A673 (cell line): ENCODE measurements at regions not wholly inside any gene's neighbourhood (a gene's known extent, or its start where the extent isn't known, plus 50 kb on each side); places are given as distances from the start of the nearest gene placed in this dataset.

Experiments used
- BruUV-seq: library from RNA; stranded (reverse); fragments of 400-500 nt; replicated peaks from 2 replicates; lab custom pipeline; 2021; lab: Mats Ljungman, UMichigan
- CTCF ChIA-PET: fragments of 300-600 bp; sonication (Branson Sonifier 250); formaldehyde crosslinking; loops from one replicate; lab custom pipeline; 2022; ENCODE audit warnings: antibody characterized with exemption; lab: Charles Lee
- POLR2A ChIA-PET: fragments of 300-600 bp; sonication (Branson Sonifier 250); formaldehyde crosslinking; loops from one replicate; lab custom pipeline; 2022; ENCODE audit warnings: antibody characterized with exemption; ENCODE audit not compliant: low non-redundant PET; lab: Charles Lee
- DNase-seq: peaks from one replicate; pipeline ENCODE4 v3.0.0-alpha.2; 2015; ENCODE audit warnings: low spot score
- H3K27ac ChIP-seq: fragments of 200-600 bp; sonication (generic); 2 replicates; pipeline ENCODE4 v1.5.1; 2016; ENCODE audit warnings: mixed run types, low read depth, mild to moderate bottlenecking, mixed read lengths, antibody characterized with exemption, low read length; ENCODE audit not compliant: poor library complexity, severe bottlenecking
- H3K27me3 ChIP-seq: fragments of 200-600 bp; sonication (generic); replicated peaks from 2 replicates; pipeline ENCODE4 v1.6.1; 2017; ENCODE audit warnings: mixed run types, low read depth, mild to moderate bottlenecking, mixed read lengths, antibody characterized with exemption, low read length; ENCODE audit not compliant: insufficient read depth, poor library complexity
- H3K36me3 ChIP-seq: fragments of 200-600 bp; sonication (generic); 2 replicates; pipeline ENCODE4 v1.6.1; 2016; ENCODE audit warnings: mixed run types, mild to moderate bottlenecking, mixed read lengths, antibody characterized with exemption, low read length; ENCODE audit not compliant: insufficient read depth, poor library complexity, severe bottlenecking
- H3K4me1 ChIP-seq: fragments of 200-600 bp; sonication (generic); 2 replicates; pipeline ENCODE4 v1.6.1; 2017; ENCODE audit warnings: mixed run types, mild to moderate bottlenecking, mixed read lengths, antibody characterized with exemption, low read length; ENCODE audit not compliant: insufficient read depth, poor library complexity, severe bottlenecking
- H3K4me3 ChIP-seq: fragments of 200-600 bp; sonication (generic); 2 replicates; pipeline ENCODE4 v1.5.1; 2016; ENCODE audit warnings: low read depth, mixed run types, mild to moderate bottlenecking, mixed read lengths, low read length; ENCODE audit not compliant: poor library complexity, severe bottlenecking
- H3K9me3 ChIP-seq: fragments of 200-600 bp; sonication (generic); 2 replicates; pipeline ENCODE4 v1.6.1; 2016; ENCODE audit warnings: mixed run types, low read depth, mild to moderate bottlenecking, mixed read lengths, antibody characterized with exemption, low read length; ENCODE audit not compliant: poor library complexity, severe bottlenecking
- CTCF ChIP-seq: fragments of 300-800, 200-600 bp; sonication (generic); conservative IDR thresholded peaks from 2 replicates; pipeline ENCODE4 v1.5.1; 2017; ENCODE audit warnings: low read depth, mild to moderate bottlenecking, antibody characterized with exemption, low read length, moderate library complexity, mixed read lengths
- EZH2 ChIP-seq: fragments of 200-600 bp; sonication (generic); IDR thresholded peaks from 2 replicates; pipeline ENCODE4 v1.6.1; 2017; ENCODE audit warnings: borderline replicate concordance, low read depth, mild to moderate bottlenecking, mixed read lengths, antibody characterized with exemption, low read length; ENCODE audit not compliant: poor library complexity, severe bottlenecking
- intact Hi-C: fragments of 100-400 bp; cut with micrococcal nuclease; formaldehyde crosslinking; loops from one replicate; pipeline ENCODE4 v1.10.0; 2022; ENCODE audit not compliant: unreplicated experiment

- no peak overlapping the region for H3K27ac ChIP-seq
- peaks cover 19% of the 10 kb centered on the region for H3K27me3 ChIP-seq
- TF ChIP-seq EZH2 (no peak), CTCF (no peak)
- no peaks in the 10 kb centered on the region for H3K9me3 ChIP-seq
- POLR2A ChIA-PET: no interaction called here
- intact Hi-C loops: no loop called here
- BruUV-seq: no TSS peak
- H3K4me3 ChIP-seq: no peak overlapping the region
- CTCF ChIA-PET: no interaction called here
- no peak for DNase-seq
- no peaks in the 10 kb centered on the region for H3K4me1 ChIP-seq
- H3K36me3 ChIP-seq: no peaks in the 10 kb centered on the region
Observed at GRCh38 chr3:168469436-168469835, 373.7 kb upstream of the GOLIM4 start.

- TF ChIP-seq EZH2 (no peak), CTCF (no peak)
- POLR2A ChIA-PET: no interaction called here
- no peak for DNase-seq
- no peak overlapping the region for H3K4me3 ChIP-seq
- H3K9me3 ChIP-seq: no peaks in the 10 kb centered on the region
- BruUV-seq: no TSS peak
- no peaks in the 10 kb centered on the region for H3K4me1 ChIP-seq
- H3K27me3 ChIP-seq: peaks cover 19% of the 10 kb centered on the region
- H3K27ac ChIP-seq: no peak overlapping the region
- no peaks in the 10 kb centered on the region for H3K36me3 ChIP-seq
- intact Hi-C loops: loop anchor here (2.0 kb wide), 1 partner anchor 256 kb away; no protein-coding TSS in a partner anchor
- CTCF ChIA-PET: no interaction called here
Observed at GRCh38 chr3:168467115-168467714, 371.5 kb upstream of the GOLIM4 start.

GRCh38 chr3:168461793-168462192 is 366.1 kb upstream of the GOLIM4 start:
- no peaks in the 10 kb centered on the region for H3K36me3 ChIP-seq
- intact Hi-C loops: no loop called here
- DNase-seq: no peak
- POLR2A ChIA-PET: no interaction called here
- TF ChIP-seq CTCF (no peak), EZH2 (no peak)
- no peak overlapping the region for H3K27ac ChIP-seq
- H3K4me1 ChIP-seq: no peaks in the 10 kb centered on the region
- CTCF ChIA-PET: no interaction called here
- H3K27me3 ChIP-seq: no peaks in the 10 kb centered on the region
- no peak overlapping the region for H3K4me3 ChIP-seq
- no peaks in the 10 kb centered on the region for H3K9me3 ChIP-seq
- BruUV-seq: no TSS peak
